OCI-LY3 (cell line): ENCODE measurements at regions not wholly inside any gene's neighbourhood (a gene's known extent, or its start where the extent isn't known, plus 50 kb on each side); places are given as distances from the start of the nearest gene placed in this dataset.

Experiments
- CTCF ChIP-seq: fragments of 200-600, 300-600 bp; sonication (generic); IDR thresholded peaks from 2 replicates; pipeline ENCODE4 v1.5.1; 2014; ENCODE audit warnings: antibody characterized with exemption, low read length, low read depth
- EZH2phosphoT487 ChIP-seq: fragments of 200-600 bp; shearing (Covaris generic); IDR thresholded peaks from 2 replicates; pipeline ENCODE4 v1.6.1; 2018; ENCODE audit warnings: antibody characterized with exemption, mixed run types, low read depth

GRCh38 chr21:19268686-19269085 is 865.1 kb upstream of the TMPRSS15 start:
- TF ChIP-seq CTCF, result no peak
- no peak for TF ChIP-seq EZH2phosphoT487
